GM23338 (cell line): ENCODE measurements at regions not wholly inside any gene's neighbourhood (a gene's known extent, or its start where the extent isn't known, plus 50 kb on each side); places are given as distances from the start of the nearest gene placed in this dataset.

Source experiments
- ATAC-seq: fragments of 200-7000 bp; cut with Tn5 transposase; 3 replicates; pipeline ENCODE4 v1.9.1; 2020
- DNase-seq: peaks from one replicate; pipeline ENCODE4 v3.0.0-alpha.2; 2015; ENCODE audit warnings: low spot score
- H2AFZ ChIP-seq: fragments of 200-600 bp; sonication (generic); 2 replicates; pipeline ENCODE4 v1.8.0; 2016; ENCODE audit warnings: antibody characterized with exemption, mild to moderate bottlenecking, moderate library complexity
- H3F3A ChIP-seq: fragments of 200-600 bp; sonication (generic); replicated peaks from 2 replicates; pipeline ENCODE4 v1.8.0; 2017; ENCODE audit warnings: antibody characterized with exemption, mixed run types, low read depth
- H3K27ac ChIP-seq: fragments of 200-600 bp; sonication (generic); 2 replicates; pipeline ENCODE4 v1.6.1; 2016; ENCODE audit warnings: low read depth
- H3K27me3 ChIP-seq: fragments of 200-600 bp; sonication (generic); 2 replicates; pipeline ENCODE4 v1.8.0; 2016; ENCODE audit warnings: mild to moderate bottlenecking, mixed run types, moderate library complexity; ENCODE audit not compliant: insufficient read depth
- H3K36me3 ChIP-seq: fragments of 200-600 bp; sonication (generic); 2 replicates; pipeline ENCODE4 v1.8.0; 2016; ENCODE audit warnings: mild to moderate bottlenecking; ENCODE audit not compliant: insufficient read depth
- H3K4me1 ChIP-seq: fragments of 200-600 bp; sonication (generic); 2 replicates; pipeline ENCODE4 v1.8.0; 2016; ENCODE audit warnings: mild to moderate bottlenecking, moderate library complexity; ENCODE audit not compliant: insufficient read depth
- H3K4me2 ChIP-seq: fragments of 200-600 bp; sonication (generic); 2 replicates; pipeline ENCODE4 v1.7.1; 2017; ENCODE audit warnings: mixed run types
- H3K4me3 ChIP-seq: fragments of 200-600 bp; sonication (generic); 2 replicates; pipeline ENCODE4 v1.6.1; 2016; ENCODE audit warnings: mixed run types
- H3K79me2 ChIP-seq: fragments of 200-600 bp; sonication (generic); replicated peaks from 2 replicates; pipeline ENCODE4 v1.8.0; 2017; ENCODE audit warnings: mild to moderate bottlenecking; ENCODE audit not compliant: insufficient read depth
- H3K9me2 ChIP-seq: fragments of 200-600 bp; sonication (generic); 2 replicates; pipeline ENCODE4 v1.8.0; 2017; ENCODE audit not compliant: insufficient read depth
- H4K20me1 ChIP-seq: fragments of 200-600 bp; sonication (generic); replicated peaks from 2 replicates; pipeline ENCODE4 v1.8.0; 2017; ENCODE audit warnings: mild to moderate bottlenecking; ENCODE audit not compliant: insufficient read depth
- H3K27ac Mint-ChIP-seq: 2 replicates; pipeline ENCODE4 v1.8.0; 2020; ENCODE audit warnings: inconsistent platforms, mild to moderate bottlenecking, moderate library complexity, mixed read lengths
- H3K27me3 Mint-ChIP-seq: 3 replicates; pipeline ENCODE4 v1.8.0; 2022; ENCODE audit warnings: low read depth, mild to moderate bottlenecking, moderate library complexity, mixed read lengths, inconsistent platforms; ENCODE audit not compliant: insufficient read depth, poor library complexity
- H3K36me3 Mint-ChIP-seq: 3 replicates; pipeline ENCODE4 v1.8.0; 2021; ENCODE audit warnings: low read depth, mild to moderate bottlenecking, inconsistent platforms, moderate library complexity, mixed read lengths
- H3K4me1 Mint-ChIP-seq: 3 replicates; pipeline ENCODE4 v1.8.0; 2020; ENCODE audit warnings: mild to moderate bottlenecking, inconsistent platforms, mixed read lengths
- H3K4me3 Mint-ChIP-seq: 3 replicates; pipeline ENCODE4 v1.8.0; 2021; ENCODE audit warnings: moderate library complexity, mild to moderate bottlenecking, inconsistent platforms, mixed read lengths
- H3K9me3 Mint-ChIP-seq: 3 replicates; pipeline ENCODE4 v1.8.0; 2020; ENCODE audit warnings: moderate library complexity, mild to moderate bottlenecking, inconsistent platforms, mixed read lengths
- CREB1 ChIP-seq: fragments of 250-450 bp; sonication (Bioruptor Pico); IDR thresholded peaks from 2 replicates; pipeline ENCODE4 v1.5.0; 2020; ENCODE audit warnings: low read depth, mild to moderate bottlenecking, moderate library complexity
- ETS1 ChIP-seq: IDR thresholded peaks from 2 replicates; pipeline ENCODE4 v1.6.1; 2016; ENCODE audit warnings: antibody characterized with exemption
- NANOG ChIP-seq: IDR thresholded peaks from 2 replicates; pipeline ENCODE4 v1.6.1; 2016; ENCODE audit warnings: antibody characterized with exemption, borderline replicate concordance
- POLR2AphosphoS5 ChIP-seq: IDR thresholded peaks from 2 replicates; pipeline ENCODE4 v1.6.1; 2016; ENCODE audit warnings: antibody characterized with exemption, low read depth
- STAT1 ChIP-seq: IDR thresholded peaks from one replicate; pipeline ENCODE4 v1.6.1; 2016; ENCODE audit warnings: antibody characterized with exemption; ENCODE audit not compliant: unreplicated experiment
- ZNF114 ChIP-seq: fragments of 250-450 bp; sonication (Bioruptor Pico); IDR thresholded peaks from 2 replicates; pipeline ENCODE4 v1.5.0; 2020; ENCODE audit warnings: mild to moderate bottlenecking, moderate library complexity
- ZNF331 ChIP-seq: fragments of 250-450 bp; sonication (Bioruptor Pico); IDR thresholded peaks from 2 replicates; pipeline ENCODE4 v1.5.0; 2020; ENCODE audit warnings: low read depth, mild to moderate bottlenecking, moderate library complexity
- ZNF462 ChIP-seq: fragments of 250-450 bp; sonication (Bioruptor Pico); IDR thresholded peaks from 2 replicates; pipeline ENCODE4 v1.5.0; 2020; ENCODE audit warnings: mild to moderate bottlenecking, moderate library complexity
- TF ChIP-seq, protein P1 (sequence below), 2 experiments: fragments of 200-600 bp in 1 of 2; sonication (generic) in 1 of 2; conservative IDR thresholded peaks; 2 replicates each; pipeline versions ENCODE4 v1.5.1 to v1.6.1; 2016 to 2017; ENCODE audit warnings: antibody characterized with exemption in 2 of 2, low read depth in 2 of 2, mild to moderate bottlenecking in 2 of 2, moderate library complexity in 1 of 2

GRCh38 chr6:168132531-168133167, 53.6 kb upstream of the FRMD1 start:
- no peak overlapping the region for H3K27ac ChIP-seq
- peak overlapping the region; percentile 33 for H2AFZ ChIP-seq
- H3K27me3 ChIP-seq: no peaks in the 10 kb centered on the region

More at GRCh38 chr6:168132531-168133167, 53.6 kb upstream of the FRMD1 start:
- Histone ChIP-seq H3F3A (no peaks in the 10 kb centered on the region), H4K20me1 (no peaks in the 10 kb centered on the region), H3K36me3 (no peaks in the 10 kb centered on the region), H3K4me3 (no peak overlapping the region), H3K4me2 (0 out of 2 replicates have a peak overlapping the region, but pooled peaks have one; percentile 23), H3K4me1 (peaks cover 11% of the 10 kb centered on the region), H3K79me2 (no peaks in the 10 kb centered on the region), H3K9me2 (no peaks in the 10 kb centered on the region)
- ATAC-seq (peak; percentile 86), DNase-seq (peak; percentile 88)
- Mint-ChIP-seq H3K27me3 (peaks cover 20% of the 10 kb centered on the region), H3K4me1 (peaks cover 22% of the 10 kb centered on the region), H3K4me3 (peak overlapping the region; percentile 51; the same call in 2 of the 3 replicates), H3K9me3 (no peaks in the 10 kb centered on the region), H3K27ac (peak overlapping the region; percentile 36; the same call in 1 of the 2 replicates), H3K36me3 (no peaks in the 10 kb centered on the region)
- TF ChIP-seq CREB1 (CRISPR knock-in tag) (peak; percentile 54), ZNF114 (no peak), ZNF462 (CRISPR knock-in tag) (no peak), STAT1 (no peak), ZNF331 (CRISPR knock-in tag) (no peak), NANOG (no peak), ETS1 (no peak), POLR2AphosphoS5 (no peak)
- TF ChIP-seq, protein P1, sequence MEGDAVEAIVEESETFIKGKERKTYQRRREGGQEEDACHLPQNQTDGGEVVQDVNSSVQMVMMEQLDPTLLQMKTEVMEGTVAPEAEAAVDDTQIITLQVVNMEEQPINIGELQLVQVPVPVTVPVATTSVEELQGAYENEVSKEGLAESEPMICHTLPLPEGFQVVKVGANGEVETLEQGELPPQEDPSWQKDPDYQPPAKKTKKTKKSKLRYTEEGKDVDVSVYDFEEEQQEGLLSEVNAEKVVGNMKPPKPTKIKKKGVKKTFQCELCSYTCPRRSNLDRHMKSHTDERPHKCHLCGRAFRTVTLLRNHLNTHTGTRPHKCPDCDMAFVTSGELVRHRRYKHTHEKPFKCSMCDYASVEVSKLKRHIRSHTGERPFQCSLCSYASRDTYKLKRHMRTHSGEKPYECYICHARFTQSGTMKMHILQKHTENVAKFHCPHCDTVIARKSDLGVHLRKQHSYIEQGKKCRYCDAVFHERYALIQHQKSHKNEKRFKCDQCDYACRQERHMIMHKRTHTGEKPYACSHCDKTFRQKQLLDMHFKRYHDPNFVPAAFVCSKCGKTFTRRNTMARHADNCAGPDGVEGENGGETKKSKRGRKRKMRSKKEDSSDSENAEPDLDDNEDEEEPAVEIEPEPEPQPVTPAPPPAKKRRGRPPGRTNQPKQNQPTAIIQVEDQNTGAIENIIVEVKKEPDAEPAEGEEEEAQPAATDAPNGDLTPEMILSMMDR (conservative IDR thresholded peaks at IDR 0.05; ENCODE audit: low read depth in 2 of 2): peak; percentile 60 to 76
